ENCODE measurements at regions not wholly inside any gene's neighbourhood (a gene's known extent, or its start where the extent isn't known, plus 50 kb on each side); places are given as distances from the start of the nearest gene placed in this dataset.

DNA sequence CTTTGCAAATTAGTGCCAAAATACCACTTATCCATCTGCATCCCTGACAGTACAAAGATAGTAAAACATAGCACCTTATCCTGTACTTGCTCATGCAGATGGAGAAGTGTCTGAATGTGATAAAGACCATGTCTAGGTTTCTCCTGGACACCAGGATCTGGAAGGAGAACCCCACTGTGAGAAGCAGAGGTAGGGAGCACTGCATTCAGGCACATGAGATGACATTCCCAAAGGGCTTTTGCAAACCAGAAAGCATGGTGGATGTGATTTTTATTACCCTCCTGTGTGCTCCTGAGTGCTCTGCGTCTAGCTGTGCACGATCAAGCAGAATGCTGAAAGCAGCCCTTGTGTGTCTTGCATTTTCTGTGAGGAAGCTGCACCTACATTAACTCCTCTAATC is 857.6 kb upstream of the ID2 start:
- TF ChIP-seq, protein P1, sequence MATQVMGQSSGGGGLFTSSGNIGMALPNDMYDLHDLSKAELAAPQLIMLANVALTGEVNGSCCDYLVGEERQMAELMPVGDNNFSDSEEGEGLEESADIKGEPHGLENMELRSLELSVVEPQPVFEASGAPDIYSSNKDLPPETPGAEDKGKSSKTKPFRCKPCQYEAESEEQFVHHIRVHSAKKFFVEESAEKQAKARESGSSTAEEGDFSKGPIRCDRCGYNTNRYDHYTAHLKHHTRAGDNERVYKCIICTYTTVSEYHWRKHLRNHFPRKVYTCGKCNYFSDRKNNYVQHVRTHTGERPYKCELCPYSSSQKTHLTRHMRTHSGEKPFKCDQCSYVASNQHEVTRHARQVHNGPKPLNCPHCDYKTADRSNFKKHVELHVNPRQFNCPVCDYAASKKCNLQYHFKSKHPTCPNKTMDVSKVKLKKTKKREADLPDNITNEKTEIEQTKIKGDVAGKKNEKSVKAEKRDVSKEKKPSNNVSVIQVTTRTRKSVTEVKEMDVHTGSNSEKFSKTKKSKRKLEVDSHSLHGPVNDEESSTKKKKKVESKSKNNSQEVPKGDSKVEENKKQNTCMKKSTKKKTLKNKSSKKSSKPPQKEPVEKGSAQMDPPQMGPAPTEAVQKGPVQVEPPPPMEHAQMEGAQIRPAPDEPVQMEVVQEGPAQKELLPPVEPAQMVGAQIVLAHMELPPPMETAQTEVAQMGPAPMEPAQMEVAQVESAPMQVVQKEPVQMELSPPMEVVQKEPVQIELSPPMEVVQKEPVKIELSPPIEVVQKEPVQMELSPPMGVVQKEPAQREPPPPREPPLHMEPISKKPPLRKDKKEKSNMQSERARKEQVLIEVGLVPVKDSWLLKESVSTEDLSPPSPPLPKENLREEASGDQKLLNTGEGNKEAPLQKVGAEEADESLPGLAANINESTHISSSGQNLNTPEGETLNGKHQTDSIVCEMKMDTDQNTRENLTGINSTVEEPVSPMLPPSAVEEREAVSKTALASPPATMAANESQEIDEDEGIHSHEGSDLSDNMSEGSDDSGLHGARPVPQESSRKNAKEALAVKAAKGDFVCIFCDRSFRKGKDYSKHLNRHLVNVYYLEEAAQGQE (IDR thresholded peaks at IDR 0.05): no peak
- no peak for TF ChIP-seq RFX5 (IDR thresholded peaks at IDR 0.05)
- TF ChIP-seq ELK1 (IDR thresholded peaks at IDR 0.05; ENCODE audit: low read depth, low read length): no peak
- no peak for TF ChIP-seq CHD4 (IDR thresholded peaks at IDR 0.05; ENCODE audit: borderline replicate concordance)
- TF ChIP-seq, protein P2, sequence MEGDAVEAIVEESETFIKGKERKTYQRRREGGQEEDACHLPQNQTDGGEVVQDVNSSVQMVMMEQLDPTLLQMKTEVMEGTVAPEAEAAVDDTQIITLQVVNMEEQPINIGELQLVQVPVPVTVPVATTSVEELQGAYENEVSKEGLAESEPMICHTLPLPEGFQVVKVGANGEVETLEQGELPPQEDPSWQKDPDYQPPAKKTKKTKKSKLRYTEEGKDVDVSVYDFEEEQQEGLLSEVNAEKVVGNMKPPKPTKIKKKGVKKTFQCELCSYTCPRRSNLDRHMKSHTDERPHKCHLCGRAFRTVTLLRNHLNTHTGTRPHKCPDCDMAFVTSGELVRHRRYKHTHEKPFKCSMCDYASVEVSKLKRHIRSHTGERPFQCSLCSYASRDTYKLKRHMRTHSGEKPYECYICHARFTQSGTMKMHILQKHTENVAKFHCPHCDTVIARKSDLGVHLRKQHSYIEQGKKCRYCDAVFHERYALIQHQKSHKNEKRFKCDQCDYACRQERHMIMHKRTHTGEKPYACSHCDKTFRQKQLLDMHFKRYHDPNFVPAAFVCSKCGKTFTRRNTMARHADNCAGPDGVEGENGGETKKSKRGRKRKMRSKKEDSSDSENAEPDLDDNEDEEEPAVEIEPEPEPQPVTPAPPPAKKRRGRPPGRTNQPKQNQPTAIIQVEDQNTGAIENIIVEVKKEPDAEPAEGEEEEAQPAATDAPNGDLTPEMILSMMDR (IDR thresholded peaks at IDR 0.05): no peak
